ENCODE measurements at regions not wholly inside any gene's neighbourhood (a gene's known extent, or its start where the extent isn't known, plus 50 kb on each side); places are given as distances from the start of the nearest gene placed in this dataset.

GRCh38 chr20:10770753-10771152, 97.0 kb upstream of the JAG1 start:
- TF ChIP-seq, protein P1, sequence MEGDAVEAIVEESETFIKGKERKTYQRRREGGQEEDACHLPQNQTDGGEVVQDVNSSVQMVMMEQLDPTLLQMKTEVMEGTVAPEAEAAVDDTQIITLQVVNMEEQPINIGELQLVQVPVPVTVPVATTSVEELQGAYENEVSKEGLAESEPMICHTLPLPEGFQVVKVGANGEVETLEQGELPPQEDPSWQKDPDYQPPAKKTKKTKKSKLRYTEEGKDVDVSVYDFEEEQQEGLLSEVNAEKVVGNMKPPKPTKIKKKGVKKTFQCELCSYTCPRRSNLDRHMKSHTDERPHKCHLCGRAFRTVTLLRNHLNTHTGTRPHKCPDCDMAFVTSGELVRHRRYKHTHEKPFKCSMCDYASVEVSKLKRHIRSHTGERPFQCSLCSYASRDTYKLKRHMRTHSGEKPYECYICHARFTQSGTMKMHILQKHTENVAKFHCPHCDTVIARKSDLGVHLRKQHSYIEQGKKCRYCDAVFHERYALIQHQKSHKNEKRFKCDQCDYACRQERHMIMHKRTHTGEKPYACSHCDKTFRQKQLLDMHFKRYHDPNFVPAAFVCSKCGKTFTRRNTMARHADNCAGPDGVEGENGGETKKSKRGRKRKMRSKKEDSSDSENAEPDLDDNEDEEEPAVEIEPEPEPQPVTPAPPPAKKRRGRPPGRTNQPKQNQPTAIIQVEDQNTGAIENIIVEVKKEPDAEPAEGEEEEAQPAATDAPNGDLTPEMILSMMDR (conservative IDR thresholded peaks at IDR 0.05; ENCODE audit: low read depth in 2 of 2), result no peak
- no peak for TF ChIP-seq EZH2 (IDR thresholded peaks at IDR 0.05; ENCODE audit: low read depth, unreplicated experiment)
- TF ChIP-seq CREB1 (CRISPR knock-in tag; IDR thresholded peaks at IDR 0.05; ENCODE audit: low read depth), result no peak
- no peak for TF ChIP-seq POLR2AphosphoS5 (IDR thresholded peaks at IDR 0.05; ENCODE audit: low read depth)
- TF ChIP-seq, protein P2, sequence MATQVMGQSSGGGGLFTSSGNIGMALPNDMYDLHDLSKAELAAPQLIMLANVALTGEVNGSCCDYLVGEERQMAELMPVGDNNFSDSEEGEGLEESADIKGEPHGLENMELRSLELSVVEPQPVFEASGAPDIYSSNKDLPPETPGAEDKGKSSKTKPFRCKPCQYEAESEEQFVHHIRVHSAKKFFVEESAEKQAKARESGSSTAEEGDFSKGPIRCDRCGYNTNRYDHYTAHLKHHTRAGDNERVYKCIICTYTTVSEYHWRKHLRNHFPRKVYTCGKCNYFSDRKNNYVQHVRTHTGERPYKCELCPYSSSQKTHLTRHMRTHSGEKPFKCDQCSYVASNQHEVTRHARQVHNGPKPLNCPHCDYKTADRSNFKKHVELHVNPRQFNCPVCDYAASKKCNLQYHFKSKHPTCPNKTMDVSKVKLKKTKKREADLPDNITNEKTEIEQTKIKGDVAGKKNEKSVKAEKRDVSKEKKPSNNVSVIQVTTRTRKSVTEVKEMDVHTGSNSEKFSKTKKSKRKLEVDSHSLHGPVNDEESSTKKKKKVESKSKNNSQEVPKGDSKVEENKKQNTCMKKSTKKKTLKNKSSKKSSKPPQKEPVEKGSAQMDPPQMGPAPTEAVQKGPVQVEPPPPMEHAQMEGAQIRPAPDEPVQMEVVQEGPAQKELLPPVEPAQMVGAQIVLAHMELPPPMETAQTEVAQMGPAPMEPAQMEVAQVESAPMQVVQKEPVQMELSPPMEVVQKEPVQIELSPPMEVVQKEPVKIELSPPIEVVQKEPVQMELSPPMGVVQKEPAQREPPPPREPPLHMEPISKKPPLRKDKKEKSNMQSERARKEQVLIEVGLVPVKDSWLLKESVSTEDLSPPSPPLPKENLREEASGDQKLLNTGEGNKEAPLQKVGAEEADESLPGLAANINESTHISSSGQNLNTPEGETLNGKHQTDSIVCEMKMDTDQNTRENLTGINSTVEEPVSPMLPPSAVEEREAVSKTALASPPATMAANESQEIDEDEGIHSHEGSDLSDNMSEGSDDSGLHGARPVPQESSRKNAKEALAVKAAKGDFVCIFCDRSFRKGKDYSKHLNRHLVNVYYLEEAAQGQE (IDR thresholded peaks at IDR 0.05; ENCODE audit: unreplicated experiment), result no peak
- no peak for TF ChIP-seq ETS1 (IDR thresholded peaks at IDR 0.05)
- no peak for TF ChIP-seq ZNF462 (CRISPR knock-in tag; IDR thresholded peaks at IDR 0.05)

Data from GM23338 (cell line).